Right lobe of liver (tissue), 6 donors: ENCODE measurements at regions not wholly inside any gene's neighbourhood (a gene's known extent, or its start where the extent isn't known, plus 50 kb on each side); places are given as distances from the start of the nearest gene placed in this dataset.

Experiments used
- ATAC-seq, 4 donors: fragments of 200-7000 bp; cut with Tn5 transposase; one replicate each; pipeline ENCODE4 v1.9.1; 2020; ENCODE audit warnings: mild to moderate bottlenecking in 4 of 4, moderate library complexity in 4 of 4
- DNase-seq, 3 donors: peaks; one replicate each; pipeline ENCODE4 v3.0.0-alpha.2; 2020
- H3K27ac ChIP-seq, 3 donors: fragments of 200-600 bp; one replicate each; pipeline ENCODE4 v1.8.0; 2022
- H3K27me3 ChIP-seq, 2 donors: fragments of 200-600 bp; one replicate each; pipeline ENCODE4 v1.8.0; 2022
- H3K36me3 ChIP-seq, 4 donors: fragments of 200-600 bp; sonication (generic) in 1 of 4; one replicate each; pipeline versions ENCODE4 v1.5.1 to v1.8.0; 2017 to 2022; ENCODE audit warnings: control low read depth in 1 of 4
- H3K4me1 ChIP-seq, 4 donors: fragments of 200-600 bp; sonication (generic) in 1 of 4; one replicate each; pipeline versions ENCODE4 v1.5.1 to v1.8.0; 2017 to 2022; ENCODE audit warnings: control low read depth in 1 of 4
- H3K4me3 ChIP-seq, 3 donors: fragments of 200-600 bp; one replicate each; pipeline ENCODE4 v1.8.0; 2022
- H3K9me3 ChIP-seq, 4 donors: fragments of 200-600 bp; sonication (generic) in 1 of 4; one replicate each; pipeline versions ENCODE4 v1.5.1 to v1.8.0; 2017 to 2022; ENCODE audit warnings: control low read depth in 1 of 4
- POLR2A ChIP-seq: fragments of 450-650 bp; IDR thresholded peaks from one replicate; pipeline ENCODE4 v1.6.1; 2017; ENCODE audit warnings: antibody characterized with exemption, mild to moderate bottlenecking
- WGBS: methylation state at CpG from one replicate; pipeline ENCODE4 v1.1.6; 2018; ENCODE audit warnings: low coverage, low lambda C conversion rate; ENCODE audit not compliant: insufficient coverage; ENCODE audit errors: missing lambda C conversion rate; 5-methylcytosine and 5-hydroxymethylcytosine counted together
- intact Hi-C, 2 donors: fragments of 100-400 bp; cut with DNase I; formaldehyde crosslinking; loops; one replicate each; pipeline versions ENCODE4 v1.11.2 to v1.14.1; 2022
- TF ChIP-seq, protein P1 (sequence below), 4 donors: fragments of 200-600 bp in 3 of 4; fragments of 450-650 bp in 1 of 4; IDR thresholded peaks; one replicate each; pipeline versions ENCODE4 v1.5.1 to v1.8.0; 2016 to 2022; ENCODE audit warnings: antibody characterized with exemption in 4 of 4, mild to moderate bottlenecking in 2 of 4
- donor health status: DM: no; HTN: yes; CAD: no.
- donor health status: DM: no; HTN: no; CAD: no.
- donor health status: DM: no; HTN: no; CAD: no.
- donor health status: DM: no; HTN: yes; CAD: no.
- donor health status: DM: no; HTN: yes; CAD: no.

DNA sequence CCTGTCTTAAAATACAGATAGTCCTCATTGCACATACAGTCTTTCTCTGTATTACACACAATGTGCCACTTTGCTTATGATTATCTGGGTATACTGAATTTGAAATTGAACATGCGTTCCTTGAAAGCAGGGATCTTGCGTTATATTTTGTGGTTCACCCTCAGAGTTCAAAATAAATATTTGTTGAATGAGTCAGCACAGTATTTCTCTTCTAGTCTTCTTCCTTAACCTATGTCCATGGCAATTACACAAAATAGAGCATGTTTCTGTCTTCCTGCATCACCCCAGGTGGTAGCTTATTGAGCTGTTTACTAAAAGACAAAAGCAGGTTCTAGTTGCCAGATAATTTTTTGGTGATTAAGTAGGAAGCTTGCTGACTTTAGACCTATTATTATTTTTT is 272.9 kb upstream of the FERMT1 start:
- Histone ChIP-seq H3K4me3 (no peak overlapping the region), H3K27ac (no peak overlapping the region), H3K9me3 (no peaks in the 10 kb centered on the region), H3K4me1 (no peaks in the 10 kb centered on the region), H3K36me3 (no peaks in the 10 kb centered on the region), H3K27me3 (no peaks in the 10 kb centered on the region)
- intact Hi-C loops, result no loop called here
- 7% methylated on average over 2 of the region's 2 CpGs for WGBS
- ATAC-seq (no peak), DNase-seq (no peak)
- no peak for TF ChIP-seq POLR2A
- TF ChIP-seq, protein P1, sequence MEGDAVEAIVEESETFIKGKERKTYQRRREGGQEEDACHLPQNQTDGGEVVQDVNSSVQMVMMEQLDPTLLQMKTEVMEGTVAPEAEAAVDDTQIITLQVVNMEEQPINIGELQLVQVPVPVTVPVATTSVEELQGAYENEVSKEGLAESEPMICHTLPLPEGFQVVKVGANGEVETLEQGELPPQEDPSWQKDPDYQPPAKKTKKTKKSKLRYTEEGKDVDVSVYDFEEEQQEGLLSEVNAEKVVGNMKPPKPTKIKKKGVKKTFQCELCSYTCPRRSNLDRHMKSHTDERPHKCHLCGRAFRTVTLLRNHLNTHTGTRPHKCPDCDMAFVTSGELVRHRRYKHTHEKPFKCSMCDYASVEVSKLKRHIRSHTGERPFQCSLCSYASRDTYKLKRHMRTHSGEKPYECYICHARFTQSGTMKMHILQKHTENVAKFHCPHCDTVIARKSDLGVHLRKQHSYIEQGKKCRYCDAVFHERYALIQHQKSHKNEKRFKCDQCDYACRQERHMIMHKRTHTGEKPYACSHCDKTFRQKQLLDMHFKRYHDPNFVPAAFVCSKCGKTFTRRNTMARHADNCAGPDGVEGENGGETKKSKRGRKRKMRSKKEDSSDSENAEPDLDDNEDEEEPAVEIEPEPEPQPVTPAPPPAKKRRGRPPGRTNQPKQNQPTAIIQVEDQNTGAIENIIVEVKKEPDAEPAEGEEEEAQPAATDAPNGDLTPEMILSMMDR (IDR thresholded peaks at IDR 0.05), result no peak

DNA sequence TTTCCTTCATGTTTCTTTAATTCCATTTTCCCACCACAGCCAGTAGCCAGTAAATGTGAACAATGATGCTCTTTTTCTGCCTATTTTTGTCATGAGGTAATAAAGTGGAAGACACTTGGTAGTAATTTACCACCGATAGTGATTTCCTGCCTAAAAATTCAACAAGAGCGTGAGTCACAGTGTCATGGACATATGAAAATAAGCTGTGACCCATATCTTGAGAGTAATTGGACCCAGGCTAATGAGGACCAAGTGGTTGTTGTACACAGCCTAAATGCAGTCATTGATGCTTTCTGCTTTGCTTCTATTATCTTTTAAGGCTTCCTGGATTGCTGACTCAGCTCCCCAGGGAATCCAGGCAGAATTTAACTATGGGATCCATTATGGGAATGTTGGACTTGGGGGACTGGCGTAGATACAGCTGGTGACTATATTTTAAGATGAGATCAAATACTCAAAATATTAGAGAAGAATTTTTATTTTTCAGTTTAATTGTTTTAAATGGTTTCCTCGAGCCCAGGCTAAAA is 265.9 kb upstream of the FERMT1 start:
- ATAC-seq, result no peak
- Histone ChIP-seq H3K36me3 (no peaks in the 10 kb centered on the region), H3K9me3 (no peaks in the 10 kb centered on the region), H3K27ac (no peak overlapping the region), H3K27me3 (no peaks in the 10 kb centered on the region), H3K4me3 (no peak overlapping the region), H3K4me1 (no peaks in the 10 kb centered on the region)
- intact Hi-C loops, result no loop called here
- no peak for DNase-seq
- WGBS, result 37% methylated on average over 4 of the region's 4 CpGs
- TF ChIP-seq POLR2A, result no peak
- TF ChIP-seq, protein P1 (IDR thresholded peaks at IDR 0.05), result no peak

DNA sequence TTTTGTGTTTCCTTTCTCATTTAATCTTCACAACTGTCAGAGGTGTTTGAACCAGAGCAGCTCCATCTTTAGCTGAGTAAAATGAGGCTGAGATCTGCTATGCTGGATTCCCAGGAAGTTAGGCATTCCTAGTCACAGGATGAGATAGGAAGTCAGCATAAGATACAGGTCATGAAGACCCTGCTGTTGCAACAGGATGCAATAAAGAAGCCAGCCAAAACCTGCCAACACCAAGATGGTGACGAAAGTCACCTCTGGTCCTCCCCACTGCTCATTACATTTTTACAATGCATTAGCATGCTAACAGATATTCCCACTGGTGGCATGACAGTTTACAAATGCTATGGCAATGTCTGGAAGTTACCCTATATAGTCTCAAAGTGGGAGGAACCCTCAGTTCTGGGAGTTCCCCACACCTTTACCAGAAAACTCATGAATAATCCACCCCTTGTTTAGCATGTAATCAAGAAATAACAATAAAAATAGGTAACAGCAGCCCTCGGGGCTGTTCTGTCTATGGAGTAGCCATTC is 262.2 kb upstream of the FERMT1 start:
- Histone ChIP-seq H3K27me3 (no peaks in the 10 kb centered on the region), H3K4me1 (no peaks in the 10 kb centered on the region), H3K9me3 (no peaks in the 10 kb centered on the region), H3K36me3 (no peaks in the 10 kb centered on the region), H3K4me3 (no peak overlapping the region), H3K27ac (no peak overlapping the region)
- DNase-seq (no peak), ATAC-seq (no peak)
- TF ChIP-seq POLR2A, result no peak
- TF ChIP-seq, protein P1 (IDR thresholded peaks at IDR 0.05), result no peak
- intact Hi-C loops, result no loop called here
- 59% methylated on average over 2 of the region's 2 CpGs for WGBS

DNA sequence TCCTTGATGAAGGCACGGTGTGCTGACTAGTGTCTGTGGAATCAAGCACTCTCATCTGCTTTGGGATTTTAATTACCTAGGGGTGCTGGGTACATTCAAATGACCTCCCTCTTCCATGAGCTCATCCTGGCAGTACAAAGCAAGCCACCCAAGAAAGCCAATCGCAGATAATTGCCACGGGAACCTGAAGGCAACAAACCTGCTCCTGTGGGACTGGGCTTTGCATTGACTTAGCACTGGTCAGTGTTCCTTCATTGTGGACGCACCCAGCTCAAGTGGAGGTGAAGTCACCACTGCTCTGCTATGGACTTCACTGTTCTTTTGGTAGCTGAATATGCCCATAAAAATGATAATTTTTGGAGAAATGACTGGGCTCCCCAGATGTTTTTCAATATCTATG is 261.6 kb upstream of the FERMT1 start:
- no peaks in the 10 kb centered on the region for H3K4me1 ChIP-seq
- no peak overlapping the region for H3K4me3 ChIP-seq
- H3K36me3 ChIP-seq, result no peaks in the 10 kb centered on the region
- no peak overlapping the region for H3K27ac ChIP-seq
- intact Hi-C loops, result no loop called here
- no peaks in the 10 kb centered on the region for H3K9me3 ChIP-seq
- 36% methylated on average over 4 of the region's 4 CpGs for WGBS
- TF ChIP-seq, protein P1 (IDR thresholded peaks at IDR 0.05), result no peak
- no peak for TF ChIP-seq POLR2A
- ATAC-seq, result no peak
- DNase-seq, result no peak
- H3K27me3 ChIP-seq, result no peaks in the 10 kb centered on the region

DNA sequence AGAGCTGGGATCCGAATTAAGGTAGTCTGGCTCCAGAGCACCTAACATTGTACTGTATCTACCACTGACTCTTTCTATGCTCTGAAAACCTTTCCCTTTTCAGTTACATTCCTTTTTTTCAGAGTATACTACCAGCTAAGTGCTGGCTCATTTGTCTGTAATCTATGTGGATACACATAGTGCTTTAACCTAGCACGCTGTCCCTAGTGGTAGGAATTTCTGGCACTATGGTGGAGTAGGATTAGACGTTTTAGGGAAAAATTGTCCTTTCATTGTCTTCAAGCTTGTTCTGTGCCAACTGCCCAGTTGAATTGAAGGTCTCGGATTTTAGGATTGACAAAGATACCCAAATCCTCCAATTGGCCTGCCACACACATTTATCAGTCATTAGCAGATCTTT is 259.1 kb upstream of the FERMT1 start:
- no peak overlapping the region for H3K4me3 ChIP-seq
- H3K4me1 ChIP-seq, result no peaks in the 10 kb centered on the region
- no peak for TF ChIP-seq POLR2A
- TF ChIP-seq, protein P1 (IDR thresholded peaks at IDR 0.05), result peak; percentile 16 to 42 (median 36)
- DNase-seq, result no peak
- H3K27ac ChIP-seq, result no peak overlapping the region
- H3K9me3 ChIP-seq, result no peaks in the 10 kb centered on the region
- intact Hi-C loops, result no loop called here
- 25% methylated on average over 4 of the region's 4 CpGs for WGBS
- peak in 3 of 4 donors; percentile 28 to 30 (median 28) for ATAC-seq
- no peaks in the 10 kb centered on the region for H3K27me3 ChIP-seq
- H3K36me3 ChIP-seq, result no peaks in the 10 kb centered on the region
